ENCODE measurements at regions not wholly inside any gene's neighbourhood (a gene's known extent, or its start where the extent isn't known, plus 50 kb on each side); places are given as distances from the start of the nearest gene placed in this dataset.

DNA sequence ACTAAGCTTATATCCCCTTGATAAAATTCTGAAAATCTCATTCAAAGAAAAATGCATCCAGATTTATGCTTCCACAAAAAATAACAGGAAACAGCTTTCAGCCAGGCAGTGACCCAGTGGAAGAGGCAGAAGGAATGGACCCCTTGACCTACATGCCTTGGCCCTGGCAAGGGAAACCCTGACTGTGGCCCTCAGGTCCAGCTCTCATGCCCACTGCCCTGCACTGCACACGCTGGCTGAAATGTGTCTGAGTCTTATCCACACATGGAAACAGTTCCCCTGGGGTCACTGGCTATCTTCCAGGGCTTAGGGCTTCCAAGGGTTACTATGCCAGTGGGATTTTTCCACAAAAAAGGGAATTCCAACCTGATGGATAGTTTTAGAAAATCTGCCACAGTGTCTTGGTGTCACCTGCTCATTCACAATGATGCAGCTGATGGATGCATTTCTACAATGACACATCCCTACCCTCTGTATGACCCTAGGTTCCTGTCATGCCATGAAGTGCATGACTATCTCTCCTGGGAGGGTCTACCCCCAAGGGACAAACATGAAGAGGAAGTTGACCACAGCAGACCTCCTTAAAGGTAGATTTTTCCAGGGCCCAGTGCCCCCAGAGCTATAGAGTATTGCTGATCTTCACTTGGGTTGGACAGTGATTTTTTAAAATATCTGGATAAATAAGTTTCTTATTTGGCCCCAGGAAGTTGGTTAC, 121.9 kb upstream of the CD93 start:
- H3K9ac ChIP-seq (ENCODE audit: low read length in 3 of 3) = no peak overlapping the region
- no peak for FAIRE-seq
- no peak for DNase-seq
- intact Hi-C loops (cut with DNase I) = no loop called here
- H3K4me1 ChIP-seq (ENCODE audit: control insufficient read depth in 2 of 3, insufficient read depth in 2 of 3, low read depth in 1 of 3, low read length in 3 of 3) = peaks cover 0 to 14% (median 14%) of the 10 kb centered on the region in 3 donors
- no peaks in the 10 kb centered on the region for H3K27me3 ChIP-seq (ENCODE audit: control insufficient read depth, insufficient read depth, low read length)
- no peak overlapping the region for H3K27ac ChIP-seq (ENCODE audit: low read depth in 2 of 2, low read length in 2 of 2)
- H3K9me3 ChIP-seq (ENCODE audit: control insufficient read depth in 2 of 3, insufficient read depth in 1 of 3, low read length in 3 of 3) = no peaks in the 10 kb centered on the region
- no peak overlapping the region for H3K4me3 ChIP-seq (ENCODE audit: low read length in 3 of 3)
- no peaks in the 10 kb centered on the region for H3K36me3 ChIP-seq (ENCODE audit: control insufficient read depth in 2 of 3, insufficient read depth in 3 of 3, low read length in 3 of 3)
- TF ChIP-seq, protein P1, sequence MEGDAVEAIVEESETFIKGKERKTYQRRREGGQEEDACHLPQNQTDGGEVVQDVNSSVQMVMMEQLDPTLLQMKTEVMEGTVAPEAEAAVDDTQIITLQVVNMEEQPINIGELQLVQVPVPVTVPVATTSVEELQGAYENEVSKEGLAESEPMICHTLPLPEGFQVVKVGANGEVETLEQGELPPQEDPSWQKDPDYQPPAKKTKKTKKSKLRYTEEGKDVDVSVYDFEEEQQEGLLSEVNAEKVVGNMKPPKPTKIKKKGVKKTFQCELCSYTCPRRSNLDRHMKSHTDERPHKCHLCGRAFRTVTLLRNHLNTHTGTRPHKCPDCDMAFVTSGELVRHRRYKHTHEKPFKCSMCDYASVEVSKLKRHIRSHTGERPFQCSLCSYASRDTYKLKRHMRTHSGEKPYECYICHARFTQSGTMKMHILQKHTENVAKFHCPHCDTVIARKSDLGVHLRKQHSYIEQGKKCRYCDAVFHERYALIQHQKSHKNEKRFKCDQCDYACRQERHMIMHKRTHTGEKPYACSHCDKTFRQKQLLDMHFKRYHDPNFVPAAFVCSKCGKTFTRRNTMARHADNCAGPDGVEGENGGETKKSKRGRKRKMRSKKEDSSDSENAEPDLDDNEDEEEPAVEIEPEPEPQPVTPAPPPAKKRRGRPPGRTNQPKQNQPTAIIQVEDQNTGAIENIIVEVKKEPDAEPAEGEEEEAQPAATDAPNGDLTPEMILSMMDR (IDR thresholded peaks at IDR 0.05; ENCODE audit: borderline replicate concordance, extremely low read depth, insufficient read depth) = no peak

DNA sequence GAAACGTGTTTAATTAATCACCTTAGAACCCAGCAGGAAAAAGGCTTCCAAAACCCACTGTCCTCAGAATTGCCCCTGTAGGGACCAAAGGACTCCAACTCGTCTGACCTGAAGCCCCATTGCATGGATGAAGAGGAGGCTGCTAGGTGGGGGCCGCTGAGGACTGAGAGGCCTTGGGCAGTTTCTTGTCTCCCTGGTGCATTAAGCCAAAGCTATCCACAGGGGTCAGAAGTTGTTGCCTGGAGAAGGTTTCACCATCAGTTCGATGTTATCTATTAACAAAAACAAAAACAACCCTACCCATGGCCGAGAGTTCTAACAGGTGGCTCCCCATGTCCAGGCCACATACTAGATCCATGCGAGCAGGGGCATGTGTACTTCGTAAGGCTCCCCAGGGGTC, 120.9 kb upstream of the CD93 start:
- no peak overlapping the region for H3K27ac ChIP-seq (ENCODE audit: low read depth in 2 of 2, low read length in 2 of 2)
- FAIRE-seq = no peak
- H3K9me3 ChIP-seq (ENCODE audit: control insufficient read depth in 2 of 3, insufficient read depth in 1 of 3, low read length in 3 of 3) = no peaks in the 10 kb centered on the region
- no peaks in the 10 kb centered on the region for H3K27me3 ChIP-seq (ENCODE audit: control insufficient read depth, insufficient read depth, low read length)
- H3K4me1 ChIP-seq (ENCODE audit: control insufficient read depth in 2 of 3, insufficient read depth in 2 of 3, low read depth in 1 of 3, low read length in 3 of 3) = peaks cover 0 to 14% (median 14%) of the 10 kb centered on the region in 3 donors
- DNase-seq = no peak
- no peaks in the 10 kb centered on the region for H3K36me3 ChIP-seq (ENCODE audit: control insufficient read depth in 2 of 3, insufficient read depth in 3 of 3, low read length in 3 of 3)
- intact Hi-C loops (cut with DNase I) = no loop called here
- H3K4me3 ChIP-seq (ENCODE audit: low read length in 3 of 3) = no peak overlapping the region
- H3K9ac ChIP-seq (ENCODE audit: low read length in 3 of 3) = no peak overlapping the region
- TF ChIP-seq, protein P1 (IDR thresholded peaks at IDR 0.05; ENCODE audit: borderline replicate concordance, extremely low read depth, insufficient read depth) = no peak

DNA sequence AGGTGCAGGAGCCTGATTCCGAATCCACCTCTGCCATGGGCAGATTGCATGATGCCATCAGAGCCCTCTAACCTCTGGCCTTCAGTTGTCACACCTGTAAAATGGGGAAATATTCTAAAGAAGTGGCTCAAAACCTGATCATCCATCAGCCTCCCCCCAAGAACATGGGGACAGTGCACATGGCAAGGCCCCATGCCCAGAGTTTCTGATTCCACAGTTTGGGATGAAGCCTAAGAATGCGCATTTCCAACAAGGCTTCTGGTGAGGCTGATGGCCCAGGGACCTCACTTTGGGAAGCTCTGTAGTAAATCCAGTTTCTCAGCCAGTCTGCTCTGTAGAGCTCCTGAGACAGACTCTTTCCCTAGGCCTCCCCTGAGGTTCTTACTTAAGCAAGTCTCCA, 119.9 kb upstream of the CD93 start:
- H3K9ac ChIP-seq (ENCODE audit: low read length in 3 of 3) = no peak overlapping the region
- H3K36me3 ChIP-seq (ENCODE audit: control insufficient read depth in 2 of 3, insufficient read depth in 3 of 3, low read length in 3 of 3) = no peaks in the 10 kb centered on the region
- TF ChIP-seq, protein P1 (IDR thresholded peaks at IDR 0.05; ENCODE audit: borderline replicate concordance, extremely low read depth, insufficient read depth) = no peak
- peaks cover 0 to 14% (median 14%) of the 10 kb centered on the region in 3 donors for H3K4me1 ChIP-seq (ENCODE audit: control insufficient read depth in 2 of 3, insufficient read depth in 2 of 3, low read depth in 1 of 3, low read length in 3 of 3)
- no peak for DNase-seq
- no peaks in the 10 kb centered on the region for H3K27me3 ChIP-seq (ENCODE audit: control insufficient read depth, insufficient read depth, low read length)
- H3K9me3 ChIP-seq (ENCODE audit: control insufficient read depth in 2 of 3, insufficient read depth in 1 of 3, low read length in 3 of 3) = no peaks in the 10 kb centered on the region
- no peak for FAIRE-seq
- no peak overlapping the region for H3K4me3 ChIP-seq (ENCODE audit: low read length in 3 of 3)
- no peak overlapping the region for H3K27ac ChIP-seq (ENCODE audit: low read depth in 2 of 2, low read length in 2 of 2)
- intact Hi-C loops (cut with DNase I) = no loop called here

Data from kidney (tissue), 13 donors.